Upper lobe of left lung (tissue), 6 donors: ENCODE measurements at regions not wholly inside any gene's neighbourhood (a gene's known extent, or its start where the extent isn't known, plus 50 kb on each side); places are given as distances from the start of the nearest gene placed in this dataset.
A peak's percentile ranks its signal among the peaks of the same experiment; 100 is the strongest.

Experiments used
- ATAC-seq, 2 donors: fragments of 200-7000 bp; cut with Tn5 transposase; one replicate each; pipeline ENCODE4 v1.9.1; 2022; ENCODE audit warnings: mild to moderate bottlenecking in 2 of 2, moderate library complexity in 2 of 2; ENCODE audit not compliant: low FRiP score in 2 of 2
- DNase-seq, 2 donors: peaks; one replicate each; pipeline ENCODE4 v3.0.0-alpha.2; 2019 to 2020
- H3K27ac ChIP-seq, 4 donors: fragments of 200-600 bp; sonication (generic); one replicate each; pipeline ENCODE4 v1.5.1; 2016 to 2019
- H3K27me3 ChIP-seq, 4 donors: fragments of 200-600 bp; sonication (generic); one replicate each; pipeline ENCODE4 v1.5.1; 2017 to 2019
- H3K36me3 ChIP-seq, 4 donors: fragments of 200-600 bp; sonication (generic); one replicate each; pipeline ENCODE4 v1.5.1; 2016 to 2019
- H3K4me1 ChIP-seq, 4 donors: fragments of 200-600 bp; sonication (generic); one replicate each; pipeline ENCODE4 v1.5.1; 2018 to 2019
- H3K4me3 ChIP-seq, 4 donors: fragments of 200-600 bp; sonication (generic); one replicate each; pipeline ENCODE4 v1.5.1; 2017 to 2019; ENCODE audit warnings: mild to moderate bottlenecking in 2 of 4, moderate library complexity in 1 of 4
- H3K9me3 ChIP-seq, 4 donors: fragments of 200-600 bp; sonication (generic); one replicate each; pipeline ENCODE4 v1.5.1; 2018 to 2019
- CTCF ChIP-seq, 6 experiments: fragments of 450-650 bp in 4 of 6; fragments of 200-600 bp in 2 of 6; sonication (generic) in 2 of 6; IDR thresholded peaks; one replicate each; pipeline ENCODE4 v1.5.1; 2016 to 2019; ENCODE audit warnings: antibody characterized with exemption in 6 of 6
- EP300 ChIP-seq, 4 donors: sonication (generic); formaldehyde crosslinking; IDR thresholded peaks; one replicate each; pipeline ENCODE4 v1.5.1; 2017; ENCODE audit warnings: antibody characterized with exemption in 4 of 4, control low read depth in 2 of 4
- POLR2A ChIP-seq, 4 donors: fragments of 450-650 bp; IDR thresholded peaks; one replicate each; pipeline ENCODE4 v1.5.1; 2016 to 2017; ENCODE audit warnings: antibody characterized with exemption in 4 of 4, mild to moderate bottlenecking in 2 of 4
- POLR2AphosphoS5 ChIP-seq, 2 donors: sonication (generic); formaldehyde crosslinking; IDR thresholded peaks; one replicate each; pipeline ENCODE4 v1.5.1; 2017; ENCODE audit warnings: antibody characterized with exemption in 2 of 2
- WGBS, 2 donors: methylation state at CpG; one replicate each; pipeline ENCODE4 v1.1.5; 2017 to 2018; 5-methylcytosine and 5-hydroxymethylcytosine counted together
- donor health status: DM: no; HTN: no; CAD: no; lungs with moderate emphysema.
- donor health status: DM: no; HTN: yes; CAD: no; lungs with severe emphysema.

- H3K4me1 ChIP-seq: no peaks in the 10 kb centered on the region
- H3K27me3 ChIP-seq: no peaks in the 10 kb centered on the region
- no peaks in the 10 kb centered on the region for H3K36me3 ChIP-seq
- no peak for TF ChIP-seq CTCF (IDR thresholded peaks at IDR 0.05)
- TF ChIP-seq POLR2A (IDR thresholded peaks at IDR 0.05): no peak
- no peak for TF ChIP-seq POLR2AphosphoS5 (IDR thresholded peaks at IDR 0.05)
- no peak for TF ChIP-seq EP300 (IDR thresholded peaks at IDR 0.05)
- H3K4me3 ChIP-seq: no peak overlapping the region
- DNase-seq (no peak), ATAC-seq (no peak)
- no peaks in the 10 kb centered on the region for H3K9me3 ChIP-seq
- no peak overlapping the region for H3K27ac ChIP-seq
- WGBS, 2 donors: 83 to 88% methylated on average over 4 of the region's 4 CpGs
These were observed 576.8 kb downstream of the QKI start for GRCh38 chr6:163991321-163991720.

GRCh38 chr6:163986313-163986712, 571.8 kb downstream of the QKI start:
- H3K4me3 ChIP-seq: no peak overlapping the region
- no peaks in the 10 kb centered on the region for H3K36me3 ChIP-seq
- ATAC-seq: no peak
- H3K27me3 ChIP-seq: no peaks in the 10 kb centered on the region
- DNase-seq: no peak
- H3K9me3 ChIP-seq: no peaks in the 10 kb centered on the region
- no peak for TF ChIP-seq CTCF (IDR thresholded peaks at IDR 0.05)
- no peak for TF ChIP-seq POLR2AphosphoS5 (IDR thresholded peaks at IDR 0.05)
- TF ChIP-seq EP300 (IDR thresholded peaks at IDR 0.05): no peak
- TF ChIP-seq POLR2A (IDR thresholded peaks at IDR 0.05): no peak
- peak overlapping the region in 1 of 4 donors; percentile 42 for H3K27ac ChIP-seq
- H3K4me1 ChIP-seq: no peaks in the 10 kb centered on the region
- WGBS, 2 donors: 80 to 88% methylated on average over 5 of the region's 5 CpGs

GRCh38 chr6:163985710-163986109, 571.2 kb downstream of the QKI start:
- DNase-seq (no peak), ATAC-seq (peak in 1 of 2 donors; percentile 57)
- Histone ChIP-seq H3K27ac (peak overlapping the region in 1 of 4 donors; percentile 42), H3K4me1 (no peaks in the 10 kb centered on the region), H3K27me3 (no peaks in the 10 kb centered on the region), H3K9me3 (no peaks in the 10 kb centered on the region), H3K4me3 (no peak overlapping the region), H3K36me3 (no peaks in the 10 kb centered on the region)
- WGBS, 2 donors: 51 to 56% methylated on average over 11 of the region's 11 CpGs
- TF ChIP-seq POLR2A (IDR thresholded peaks at IDR 0.05): no peak
- peak in 1 of 2 donors; percentile 79 for TF ChIP-seq POLR2AphosphoS5 (IDR thresholded peaks at IDR 0.05)
- TF ChIP-seq CTCF (IDR thresholded peaks at IDR 0.05): no peak
- TF ChIP-seq EP300 (IDR thresholded peaks at IDR 0.05): peak in 2 of 4 donors; percentile 58 to 75

- no peak for TF ChIP-seq EP300 (IDR thresholded peaks at IDR 0.05)
- no peak for TF ChIP-seq POLR2A (IDR thresholded peaks at IDR 0.05)
- no peak for TF ChIP-seq CTCF (IDR thresholded peaks at IDR 0.05)
- TF ChIP-seq POLR2AphosphoS5 (IDR thresholded peaks at IDR 0.05): no peak
- Histone ChIP-seq H3K4me3 (no peak overlapping the region), H3K36me3 (no peaks in the 10 kb centered on the region), H3K4me1 (no peaks in the 10 kb centered on the region), H3K27ac (no peak overlapping the region), H3K27me3 (no peaks in the 10 kb centered on the region), H3K9me3 (no peaks in the 10 kb centered on the region)
- no peak for DNase-seq
- ATAC-seq: peak in 1 of 2 donors; percentile 58
- 63 to 76% methylated on average over 1 of the region's 1 CpG for WGBS, 2 donors
These were observed 570.5 kb downstream of the QKI start for GRCh38 chr6:163985040-163985439.

GRCh38 chr6:163984124-163984936, 569.8 kb downstream of the QKI start:
- 53 to 62% methylated on average over 9 of the region's 9 CpGs for WGBS, 2 donors
- Histone ChIP-seq H3K9me3 (no peaks in the 10 kb centered on the region), H3K27me3 (no peaks in the 10 kb centered on the region), H3K27ac (no peak overlapping the region), H3K36me3 (no peaks in the 10 kb centered on the region), H3K4me1 (no peaks in the 10 kb centered on the region), H3K4me3 (no peak overlapping the region)
- TF ChIP-seq POLR2AphosphoS5 (IDR thresholded peaks at IDR 0.05) (no peak), CTCF (IDR thresholded peaks at IDR 0.05) (no peak), POLR2A (IDR thresholded peaks at IDR 0.05) (no peak), EP300 (IDR thresholded peaks at IDR 0.05) (no peak)
- ATAC-seq (peak in 1 of 2 donors; percentile 16), DNase-seq (no peak)
